HG03439 (cell line): ENCODE measurements at regions not wholly inside any gene's neighbourhood (a gene's known extent, or its start where the extent isn't known, plus 50 kb on each side); places are given as distances from the start of the nearest gene placed in this dataset.
"Not testable (repeated sequence)": the region's sequence is repeated elsewhere in the genome, so short reads cannot be mapped to it uniquely, and the experiment has no call there.

Experiments used
- ATAC-seq: cut with Tn5 transposase; IDR thresholded peaks from one replicate; pipeline ENCODE4 v1.9.1; 2021; ENCODE audit warnings: mild to moderate bottlenecking, moderate library complexity; ENCODE audit not compliant: unreplicated experiment

DNA sequence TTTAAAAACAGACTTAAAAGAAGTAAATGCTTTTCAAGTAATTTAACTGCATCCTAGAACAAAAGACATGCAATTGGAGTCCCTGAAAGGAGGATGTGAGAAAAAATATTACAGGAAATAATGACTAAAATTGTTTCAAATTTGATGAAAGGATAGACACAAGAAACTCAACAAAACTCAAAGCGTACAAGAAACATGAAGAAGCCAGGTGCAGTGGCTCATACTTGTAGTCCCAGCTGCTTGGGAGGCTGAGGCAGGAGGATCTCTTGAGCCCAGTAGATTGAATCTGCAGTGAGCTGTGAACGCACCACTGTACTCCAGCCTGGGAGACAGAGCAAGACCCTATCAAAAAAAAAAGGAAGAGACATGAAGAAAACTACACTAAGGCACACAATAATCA lies 118.1 kb upstream of the SLC39A10 start:
- no peak for ATAC-seq

DNA sequence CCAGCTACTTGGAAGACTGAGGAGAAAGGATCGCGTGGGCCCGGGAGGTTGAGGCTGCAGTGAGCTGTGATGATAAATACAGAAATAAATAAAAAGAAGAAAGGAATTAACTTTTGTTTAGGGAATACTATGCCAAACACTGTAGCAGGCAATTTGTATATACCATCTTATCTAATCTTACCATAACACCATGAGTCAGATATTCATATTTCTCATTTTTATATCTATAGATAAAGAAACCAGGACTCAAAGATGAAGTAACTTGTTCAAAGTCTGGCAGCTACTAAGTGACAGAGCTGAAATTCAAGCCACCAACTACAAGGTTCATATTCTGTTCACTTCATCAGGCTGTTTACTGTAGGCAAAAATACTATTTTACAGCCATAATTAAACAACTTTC lies 119.2 kb upstream of the SLC39A10 start:
- ATAC-seq = no peak

DNA sequence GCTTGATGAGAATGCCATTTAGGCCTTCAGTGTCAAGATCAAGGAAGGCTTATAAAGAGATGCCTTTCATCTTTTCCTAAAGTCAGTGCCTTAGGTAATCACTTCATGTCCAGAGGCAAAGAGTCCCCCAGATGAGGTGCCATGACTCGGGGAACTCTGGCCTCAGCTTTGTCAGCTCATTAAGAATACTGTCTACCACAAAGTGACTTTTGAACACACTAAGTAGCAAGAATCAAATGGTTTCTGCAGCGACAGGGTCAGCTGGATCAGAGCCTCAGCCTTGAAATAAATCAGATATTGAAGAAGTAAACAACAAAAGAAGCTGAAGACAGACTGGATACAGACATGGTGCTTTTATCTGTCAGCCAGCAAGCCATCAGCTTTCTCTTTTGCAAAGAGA lies 120.1 kb upstream of the SLC39A10 start:
- ATAC-seq = no peak

DNA sequence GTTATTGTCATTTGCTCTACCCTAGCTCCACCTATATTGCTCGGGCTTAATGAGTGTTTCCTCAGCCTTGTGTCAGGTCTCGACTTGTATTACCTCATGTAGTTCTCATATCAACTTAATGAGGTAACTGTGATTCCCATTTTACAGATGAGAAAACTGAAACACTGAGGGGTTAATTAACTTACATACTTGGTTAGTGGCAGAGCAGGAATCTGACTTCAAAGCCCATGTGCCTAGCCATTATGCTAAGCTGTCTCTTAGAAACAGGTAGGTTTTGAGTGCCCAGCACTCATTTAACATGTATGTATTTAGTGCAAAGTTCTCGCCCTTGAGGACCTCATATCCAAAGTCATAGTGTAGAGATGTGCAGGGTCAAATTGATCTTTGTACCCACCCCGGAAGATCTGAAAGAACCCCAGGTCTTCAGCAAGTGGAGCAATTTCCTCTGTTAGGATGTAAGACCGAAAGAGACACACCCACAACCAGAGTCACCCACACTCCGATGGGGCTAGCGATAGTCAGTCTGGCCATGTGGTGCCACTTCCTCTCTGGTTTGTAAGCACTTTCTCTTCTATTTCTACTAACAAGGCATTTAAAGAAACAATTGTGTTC lies 121.0 kb upstream of the SLC39A10 start:
- ATAC-seq = peak; percentile 87

GRCh38 chr2:195534971-195535370 lies 122.1 kb upstream of the SLC39A10 start:
- no peak for ATAC-seq

DNA sequence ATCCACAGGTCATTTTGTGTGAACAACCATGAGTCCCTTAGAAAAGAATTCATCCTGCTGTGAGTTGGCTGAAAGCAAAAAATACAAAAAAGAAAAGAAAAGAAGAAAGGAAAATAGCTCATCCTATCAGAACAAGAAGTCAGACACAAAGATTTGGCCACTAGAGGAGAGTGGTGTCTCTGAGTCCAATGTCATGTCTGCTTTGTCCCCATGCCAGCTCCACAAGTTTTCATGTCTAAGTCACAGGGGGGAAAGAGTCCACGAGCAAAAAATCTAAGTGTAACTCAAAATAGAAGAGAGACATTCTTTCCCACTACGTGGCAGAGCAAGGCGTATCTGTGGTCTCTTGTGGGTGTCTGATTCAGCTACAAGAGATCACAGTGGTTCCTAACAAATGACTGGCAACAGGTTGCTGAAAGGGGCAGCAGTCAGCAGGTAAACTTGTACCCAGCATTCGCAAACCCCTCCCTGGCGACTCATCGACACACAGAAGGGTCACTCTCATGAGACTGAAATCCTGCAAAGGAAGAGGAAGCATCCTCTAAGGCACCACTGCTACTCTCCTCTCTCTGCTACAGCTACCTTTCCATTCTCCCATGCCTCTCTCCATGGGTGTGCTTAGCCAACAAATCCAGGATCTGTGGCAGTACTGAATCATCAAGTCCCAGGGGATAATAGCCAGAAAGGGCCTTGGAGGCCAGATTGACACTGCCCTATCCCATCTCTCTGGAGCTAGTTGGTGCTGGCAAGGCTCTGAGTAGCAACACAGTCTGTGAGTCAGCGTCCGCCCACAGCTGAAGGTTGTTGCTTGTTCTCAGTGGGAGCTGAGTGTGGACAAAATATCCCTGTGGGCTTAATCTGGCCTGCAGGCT lies 123.0 kb upstream of the SLC39A10 start:
- ATAC-seq = no peak

DNA sequence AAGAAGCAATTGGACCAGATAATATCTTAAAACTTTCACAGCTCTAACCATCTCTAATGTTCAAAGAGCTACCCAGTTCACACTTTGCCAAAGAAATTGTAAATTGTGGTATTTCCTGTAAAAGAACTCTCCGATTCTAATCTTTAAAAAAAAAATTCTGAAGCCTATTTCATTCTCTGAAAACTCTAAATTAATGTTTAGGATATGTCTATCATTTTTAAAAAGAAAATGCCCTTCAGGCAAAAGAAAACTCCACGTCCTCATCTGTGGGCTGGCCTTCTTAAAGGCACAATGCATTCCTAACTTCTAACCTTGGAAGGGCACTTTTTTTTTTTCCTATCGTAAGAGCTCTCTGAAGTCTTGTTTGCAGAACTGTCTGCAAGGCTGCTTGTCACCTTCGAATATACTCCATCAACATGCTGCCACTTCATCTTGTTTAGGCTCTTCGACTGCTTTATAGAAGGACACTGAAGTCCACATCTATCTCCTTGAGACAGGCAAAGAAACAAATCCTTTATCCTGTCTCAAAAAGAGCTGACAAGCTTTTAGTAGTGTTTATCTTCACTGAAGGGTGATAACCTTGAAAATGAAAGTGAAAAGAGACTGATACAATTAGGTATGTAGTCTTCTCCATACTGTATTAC lies 124.3 kb upstream of the SLC39A10 start:
- peak; percentile 41 for ATAC-seq

GRCh38 chr2:195532255-195532627 lies 124.8 kb upstream of the SLC39A10 start:
- ATAC-seq = no peak

- no peak for ATAC-seq
These were observed 125.3 kb upstream of the SLC39A10 start for GRCh38 chr2:195531754-195532153.

DNA sequence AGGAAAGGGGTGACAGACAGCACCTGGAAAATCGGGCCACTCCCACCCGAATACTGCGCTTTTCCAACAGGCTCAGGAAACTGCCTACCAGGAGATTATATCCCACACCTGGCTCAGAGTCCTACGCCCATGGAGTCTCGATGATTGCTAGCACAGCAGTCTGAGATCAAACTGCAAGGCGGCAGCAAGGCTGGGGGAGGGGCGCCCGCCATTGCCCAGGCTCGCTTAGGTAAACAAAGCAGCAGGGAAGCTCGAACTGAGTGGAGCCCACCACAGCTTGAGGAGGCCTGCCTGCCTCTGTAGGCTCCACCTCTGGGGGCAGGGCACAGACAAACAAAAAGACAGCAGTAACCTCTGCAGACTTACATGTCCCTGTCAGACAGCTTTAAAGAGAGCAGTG lies 133.8 kb upstream of the SLC39A10 start:
- ATAC-seq = not testable (repeated sequence)

GRCh38 chr2:195521589-195521988 lies 135.4 kb upstream of the SLC39A10 start:
- no peak for ATAC-seq

GRCh38 chr2:195520671-195521155 lies 136.3 kb upstream of the SLC39A10 start:
- ATAC-seq = no peak

DNA sequence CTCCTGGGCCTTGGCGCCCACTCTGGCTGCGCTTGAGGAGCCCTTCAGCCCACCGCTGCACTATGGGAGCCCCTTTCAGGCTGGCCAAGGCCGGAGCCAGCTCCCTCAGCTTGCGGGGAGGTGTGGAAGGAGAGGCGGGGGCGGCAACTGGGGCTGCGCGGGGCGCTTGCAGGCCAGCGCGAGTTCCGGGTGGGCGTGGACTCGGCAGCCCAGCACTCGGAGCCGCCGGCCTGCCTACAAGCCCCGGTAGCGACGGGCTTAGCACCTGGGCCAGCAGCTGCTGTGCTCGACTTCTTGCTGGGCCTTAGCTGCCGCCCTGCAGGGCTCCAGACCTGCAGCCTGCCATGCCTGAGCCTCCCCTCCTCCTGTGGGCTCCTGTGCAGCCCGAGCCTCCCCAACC lies 141.5 kb upstream of the SLC39A10 start:
- no peak for ATAC-seq

- ATAC-seq = no peak
These were observed 142.7 kb upstream of the SLC39A10 start for GRCh38 chr2:195514365-195514764.

DNA sequence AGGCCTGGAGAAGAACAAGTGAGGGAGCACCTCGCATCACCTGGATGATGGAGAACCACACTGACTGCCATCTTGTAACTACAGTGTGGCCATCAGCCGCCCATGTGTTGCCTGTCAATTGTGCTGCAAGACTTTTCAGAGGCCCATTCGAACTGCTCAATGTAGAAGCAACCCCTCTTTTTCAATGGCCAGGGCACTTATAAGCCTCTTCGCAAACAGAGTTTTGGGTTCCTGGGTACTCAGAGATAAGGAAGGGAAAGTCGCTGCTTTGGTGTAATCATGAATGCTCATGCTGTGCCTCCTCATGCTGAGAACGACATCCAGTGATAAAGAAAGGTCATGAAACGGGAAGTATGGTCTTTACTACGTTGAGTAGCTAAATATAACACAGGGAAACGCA lies 143.9 kb upstream of the SLC39A10 start:
- no peak for ATAC-seq

DNA sequence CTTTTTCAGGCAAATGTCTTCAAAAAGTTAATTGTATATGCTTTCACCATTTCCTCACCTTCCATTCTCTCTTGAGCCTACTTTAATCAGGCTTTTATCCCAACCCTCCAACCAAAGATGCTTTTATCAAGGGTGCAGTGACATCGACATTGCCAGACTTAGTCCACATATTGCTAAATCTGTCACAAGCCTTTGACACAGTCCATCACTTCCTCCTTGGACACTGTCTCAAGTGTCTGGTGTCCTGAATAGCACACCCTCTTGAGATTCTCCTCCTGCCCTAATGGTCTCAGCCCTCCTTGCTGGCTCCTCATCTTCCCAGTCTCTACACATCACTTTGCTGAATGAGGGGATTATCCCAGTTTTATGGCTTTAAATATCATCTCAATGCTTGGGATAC lies 147.5 kb upstream of the SLC39A10 start:
- no peak for ATAC-seq

GRCh38 chr2:195508139-195508455 lies 148.9 kb upstream of the SLC39A10 start:
- ATAC-seq = no peak

DNA sequence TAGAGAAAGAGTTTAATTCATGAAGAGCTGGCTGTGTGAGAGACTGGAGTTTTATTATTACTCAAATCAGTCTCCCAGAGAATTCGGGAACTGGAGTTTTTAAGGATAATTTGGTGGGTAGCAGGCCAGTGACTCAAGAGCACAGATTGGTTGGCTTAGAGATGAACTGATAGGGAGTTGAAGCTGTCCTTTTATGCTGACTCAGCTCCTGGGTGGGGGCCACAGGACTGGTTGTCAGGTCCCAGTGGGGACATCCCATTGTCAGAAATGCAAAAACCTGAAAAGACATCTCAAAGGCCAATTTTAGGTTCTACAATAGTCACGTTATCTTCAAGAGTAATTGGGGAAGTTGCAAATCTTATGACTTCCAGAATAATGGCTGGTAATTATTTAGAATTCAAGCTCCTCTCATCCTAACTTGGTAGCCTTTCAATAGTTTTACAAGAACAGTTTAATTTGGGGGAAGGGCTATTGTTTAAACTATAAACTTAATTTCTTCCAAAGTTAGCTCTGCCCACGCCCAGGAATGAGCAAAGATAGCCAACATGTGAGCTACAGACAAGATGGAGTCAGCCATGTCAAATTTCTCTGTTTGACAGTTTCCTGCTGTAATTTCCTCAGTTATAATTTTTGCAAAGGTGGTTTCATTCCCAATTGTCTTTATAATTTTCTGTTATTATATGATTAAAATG lies 149.4 kb upstream of the SLC39A10 start:
- ATAC-seq = no peak

DNA sequence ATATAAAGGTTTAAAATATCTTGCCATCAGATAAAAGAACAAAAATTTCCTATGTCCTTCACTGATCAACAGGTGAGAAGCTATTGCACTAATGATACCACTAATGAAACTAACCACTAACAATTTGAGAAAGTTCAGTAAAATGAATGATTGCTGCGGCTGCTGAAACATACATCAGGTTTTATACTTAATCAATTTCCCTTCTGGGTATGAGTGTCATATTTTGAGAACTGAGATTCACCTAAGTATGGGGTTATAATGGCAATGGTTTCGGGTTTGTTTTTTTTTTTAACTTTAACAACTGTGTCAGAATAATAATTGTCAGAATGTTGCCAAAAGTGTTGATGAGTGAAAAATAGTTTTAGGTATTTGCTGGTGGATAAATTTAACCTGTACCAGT lies 151.3 kb upstream of the SLC39A10 start:
- ATAC-seq = peak; percentile 95

- ATAC-seq = no peak
These were observed 153.8 kb upstream of the SLC39A10 start for GRCh38 chr2:195503208-195503607.

DNA sequence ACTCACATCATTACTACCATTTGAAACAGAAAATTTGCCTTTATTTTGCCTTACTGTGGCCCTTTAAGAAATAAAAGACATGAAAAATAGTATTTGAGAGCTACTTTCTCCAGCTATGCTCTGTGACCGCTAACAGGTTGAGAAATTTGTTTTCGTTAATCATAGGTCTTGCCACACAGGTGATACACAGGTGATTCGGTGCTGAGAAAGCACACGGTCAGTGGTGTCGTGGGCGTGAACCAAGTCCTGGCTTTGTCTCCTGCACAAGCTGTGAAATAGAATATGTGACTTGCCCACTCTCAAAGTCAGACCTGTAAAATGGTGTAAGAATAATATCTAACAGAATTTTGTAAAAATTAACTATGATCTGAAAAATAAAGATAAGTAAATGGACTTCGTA lies 155.3 kb upstream of the SLC39A10 start:
- ATAC-seq = no peak
